IMR-90 (cell line): ENCODE measurements at regions not wholly inside any gene's neighbourhood (a gene's known extent, or its start where the extent isn't known, plus 50 kb on each side); places are given as distances from the start of the nearest gene placed in this dataset.

Experiments used
- ATAC-seq: fragments of 200-7000 bp; cut with Tn5 transposase; 2 replicates; pipeline ENCODE4 v1.9.1; 2020; ENCODE audit warnings: low read depth, mild to moderate bottlenecking, moderate library complexity
- BruUV-seq: library from RNA; stranded (reverse); fragments of 400-500 nt; replicated peaks from 2 replicates; lab custom pipeline; 2021; lab: Mats Ljungman, UMichigan
- CTCF ChIA-PET: fragments of 300-600 bp; formaldehyde crosslinking; extraction: SDS; loops from one replicate; lab custom pipeline; 2021; ENCODE audit warnings: antibody characterized with exemption; lab: Yijun Ruan, JAX
- POLR2A ChIA-PET: fragments of 300-600 bp; sonication (Branson Sonifier 250); formaldehyde crosslinking; loops from one replicate; lab custom pipeline; 2022; ENCODE audit warnings: antibody characterized with exemption; ENCODE audit not compliant: unreplicated experiment; lab: Charles Lee
- DNase-seq: peaks from one replicate; pipeline ENCODE4 v3.0.0; 2013
- H2AFZ ChIP-seq: replicated peaks from 2 replicates; pipeline ENCODE3; 2013; ENCODE audit warnings: low read length, mild to moderate bottlenecking; ENCODE audit not compliant: poor library complexity
- H2AK5ac ChIP-seq: 2 replicates; pipeline ENCODE4 v1.6.1; 2013; ENCODE audit warnings: low read depth, low read length, inconsistent platforms
- H2AK9ac ChIP-seq: replicated peaks from 2 replicates; pipeline ENCODE3; 2013; ENCODE audit warnings: mild to moderate bottlenecking, low read depth, low read length, moderate library complexity; ENCODE audit not compliant: poor library complexity
- H2BK120ac ChIP-seq: 2 replicates; pipeline ENCODE4 v1.6.1; 2013; ENCODE audit warnings: low read depth, low read length, inconsistent platforms
- H2BK15ac ChIP-seq: 3 replicates; pipeline ENCODE4 v1.6.1; 2013; ENCODE audit warnings: low read depth, low read length, inconsistent platforms
- H2BK20ac ChIP-seq: 2 replicates; pipeline ENCODE4 v1.6.1; 2013; ENCODE audit warnings: low read depth, mild to moderate bottlenecking, inconsistent platforms, low read length, moderate library complexity
- H2BK5ac ChIP-seq: 2 replicates; pipeline ENCODE4 v1.6.1; 2013; ENCODE audit warnings: mild to moderate bottlenecking, low read depth, low read length, inconsistent platforms; ENCODE audit not compliant: poor library complexity, severe bottlenecking
- H3K14ac ChIP-seq: replicated peaks from 2 replicates; pipeline ENCODE4 v1.6.1; 2013; ENCODE audit warnings: low read depth, low read length, inconsistent platforms
- H3K18ac ChIP-seq: 2 replicates; pipeline ENCODE4 v1.6.1; 2013; ENCODE audit warnings: low read depth, low read length, control low read depth
- H3K23ac ChIP-seq: 2 replicates; pipeline ENCODE4 v1.6.1; 2013; ENCODE audit warnings: low read depth, low read length, inconsistent platforms
- H3K27ac ChIP-seq: 2 replicates; pipeline ENCODE4 v1.5.1; 2013; ENCODE audit warnings: mild to moderate bottlenecking, control low read depth, low read length; ENCODE audit not compliant: insufficient read depth
- H3K27me3 ChIP-seq: 2 replicates; pipeline ENCODE4 v1.6.1; 2013; ENCODE audit warnings: low read length; ENCODE audit not compliant: control insufficient read depth, insufficient read depth
- H3K36me3 ChIP-seq: 2 replicates; pipeline ENCODE4 v1.6.1; 2013; ENCODE audit warnings: low read length, mixed read lengths; ENCODE audit not compliant: control insufficient read depth, insufficient read depth
- H3K4ac ChIP-seq: 2 replicates; pipeline ENCODE4 v1.6.1; 2013; ENCODE audit warnings: low read depth, low read length, inconsistent platforms
- H3K4me1 ChIP-seq: 2 replicates; pipeline ENCODE4 v1.6.1; 2013; ENCODE audit warnings: low read length, mixed read lengths; ENCODE audit not compliant: control insufficient read depth, insufficient read depth
- H3K4me2 ChIP-seq: 2 replicates; pipeline ENCODE4 v1.6.1; 2013; ENCODE audit warnings: low read depth, mild to moderate bottlenecking, control low read depth, low read length, moderate library complexity
- H3K4me3 ChIP-seq: 2 replicates; pipeline ENCODE4 v1.5.1; 2013; ENCODE audit warnings: low read depth, mild to moderate bottlenecking, control low read depth, low read length, moderate library complexity; ENCODE audit not compliant: insufficient read depth
- H3K56ac ChIP-seq: 2 replicates; pipeline ENCODE4 v1.6.1; 2013; ENCODE audit warnings: low read length, inconsistent platforms; ENCODE audit not compliant: insufficient read depth; ENCODE audit errors: extremely low read depth
- H3K79me1 ChIP-seq, 2 experiments: 2 replicates each; pipeline ENCODE4 v1.6.1; 2013; ENCODE audit warnings: low read length in 2 of 2, inconsistent platforms in 1 of 2, low read depth in 1 of 2
- H3K9ac ChIP-seq: 2 replicates; pipeline ENCODE4 v1.6.1; 2013; ENCODE audit warnings: low read depth, low read length, control low read depth
- H3K9me1 ChIP-seq: 2 replicates; pipeline ENCODE4 v1.6.1; 2013; ENCODE audit warnings: low read length, inconsistent platforms; ENCODE audit not compliant: insufficient read depth
- H3K9me3 ChIP-seq: 2 replicates; pipeline ENCODE4 v1.6.1; 2013; ENCODE audit warnings: low read length; ENCODE audit not compliant: control insufficient read depth, insufficient read depth
- H4K20me1 ChIP-seq: 2 replicates; pipeline ENCODE4 v1.6.1; 2013; ENCODE audit warnings: low read length, inconsistent platforms; ENCODE audit not compliant: insufficient read depth
- H4K5ac ChIP-seq: 2 replicates; pipeline ENCODE4 v1.6.1; 2013; ENCODE audit warnings: mild to moderate bottlenecking, low read depth, low read length, control low read depth
- H4K8ac ChIP-seq, 2 experiments: 2 replicates each; pipeline ENCODE4 v1.6.1; 2013; ENCODE audit warnings: low read depth in 2 of 2, low read length in 2 of 2, control low read depth in 1 of 2, inconsistent platforms in 1 of 2
- H4K91ac ChIP-seq: 2 replicates; pipeline ENCODE4 v1.6.1; 2013; ENCODE audit warnings: low read depth, low read length, inconsistent platforms; ENCODE audit not compliant: insufficient read depth
- NFE2L2 ChIP-seq: fragments of 150-350 bp; IDR thresholded peaks from 2 replicates; pipeline ENCODE4 v1.6.1; 2016; ENCODE audit warnings: low read depth, mild to moderate bottlenecking, low read length
- dilution Hi-C: fragments of 300-500 bp; cut with HindIII; formaldehyde crosslinking; loops from one replicate; pipeline ENCODE4 v1.14.3; 2018; ENCODE audit warnings: low sequenced_read_pairs; ENCODE audit not compliant: unreplicated experiment
- in situ Hi-C: fragments of 300-500 bp; cut with MboI; formaldehyde crosslinking; loops from 3 replicates; pipeline ENCODE4 v1.14.3; 2019; ENCODE audit warnings: low sequenced_read_pairs, inconsistent platforms, mixed read lengths
- intact Hi-C: fragments of 100-400 bp; cut with micrococcal nuclease; formaldehyde crosslinking; loops from 2 replicates; pipeline ENCODE4 v1.10.0; 2022

- no peak overlapping the region for H2BK15ac ChIP-seq
- ATAC-seq (no peak), DNase-seq (no peak)
- dilution Hi-C loops = no loop called here
- no peaks in the 10 kb centered on the region for H4K20me1 ChIP-seq
- no TSS peak for BruUV-seq
- no peaks in the 10 kb centered on the region for H3K36me3 ChIP-seq
- no peak overlapping the region for H2BK20ac ChIP-seq
- intact Hi-C loops = no loop called here
- no peak overlapping the region for H3K56ac ChIP-seq
- no peak overlapping the region for H3K23ac ChIP-seq
- H2AK9ac ChIP-seq = no peak overlapping the region
- no peak overlapping the region for H2BK120ac ChIP-seq
- H3K27me3 ChIP-seq = no peaks in the 10 kb centered on the region; the same call in 1 of the 2 replicates
- H4K91ac ChIP-seq = no peak overlapping the region
- H3K9me3 ChIP-seq = no peaks in the 10 kb centered on the region
- no peak overlapping the region for H2AK5ac ChIP-seq
- no peak overlapping the region for H3K4me2 ChIP-seq
- H3K9ac ChIP-seq = no peak overlapping the region
- H4K5ac ChIP-seq = no peak overlapping the region
- H3K9me1 ChIP-seq = no peaks in the 10 kb centered on the region
- H4K8ac ChIP-seq = no peak overlapping the region
- H2AFZ ChIP-seq = no peak overlapping the region
- H3K18ac ChIP-seq = no peak overlapping the region
- no peaks in the 10 kb centered on the region for H3K4me1 ChIP-seq
- H3K27ac ChIP-seq = no peak overlapping the region
- ChIA-PET CTCF (no interaction called here), POLR2A (no interaction called here)
- H3K4ac ChIP-seq = no peak overlapping the region
- H3K4me3 ChIP-seq = no peak overlapping the region
- in situ Hi-C loops = no loop called here
- no peak overlapping the region for H2BK5ac ChIP-seq
- H3K14ac ChIP-seq = no peak overlapping the region
- H3K79me1 ChIP-seq = no peaks in the 10 kb centered on the region
- no peak for TF ChIP-seq NFE2L2
Observed at GRCh38 chr14:30499358-30499757, 59.6 kb upstream of the G2E3 start.
